Activated T-cell treated with anti-CD3 and anti-CD28 coated beads for 48 hours (primary cell): ENCODE measurements at regions not wholly inside any gene's neighbourhood (a gene's known extent, or its start where the extent isn't known, plus 50 kb on each side); places are given as distances from the start of the nearest gene placed in this dataset.

ENCODE experiments used
- DNase-seq: peaks from one replicate; pipeline ENCODE4 v3.0.0-alpha.2; 2020; ENCODE audit warnings: low read depth

DNA sequence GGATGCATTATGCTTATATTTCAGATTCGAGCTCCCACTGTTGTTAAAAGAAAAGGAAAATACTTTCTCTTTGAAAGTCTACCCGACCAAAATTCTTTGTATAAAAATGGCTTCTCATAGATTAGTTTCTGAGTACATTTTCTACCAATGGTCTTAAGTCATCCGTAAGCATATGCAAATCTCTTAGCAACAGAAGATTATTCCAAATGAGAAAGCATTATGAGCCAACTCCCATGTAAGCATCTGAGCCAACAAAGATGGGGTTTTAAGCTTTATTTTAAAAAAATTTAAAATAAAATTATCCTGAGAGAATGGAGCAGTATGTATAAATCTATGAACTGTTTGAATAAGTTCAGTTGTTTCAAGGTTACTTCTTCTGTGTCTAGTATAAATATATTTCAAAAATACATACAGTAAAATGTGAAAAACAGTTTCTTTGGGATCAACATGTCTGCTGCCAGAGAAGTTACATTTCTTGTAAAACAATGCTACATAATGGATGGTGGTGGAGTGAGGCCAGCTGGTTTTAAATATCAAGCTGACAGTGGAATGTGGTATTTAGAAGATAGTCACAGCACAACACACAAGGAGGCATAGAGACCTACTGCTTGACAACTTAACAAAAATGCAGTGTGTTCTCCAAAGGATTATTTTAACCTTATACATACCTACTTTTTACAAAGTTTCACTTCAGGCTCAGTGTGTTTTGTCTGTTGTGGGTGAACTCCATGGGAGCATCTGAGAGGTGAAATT is 199.5 kb upstream of the DIPK2B start:
- DNase-seq: no peak

DNA sequence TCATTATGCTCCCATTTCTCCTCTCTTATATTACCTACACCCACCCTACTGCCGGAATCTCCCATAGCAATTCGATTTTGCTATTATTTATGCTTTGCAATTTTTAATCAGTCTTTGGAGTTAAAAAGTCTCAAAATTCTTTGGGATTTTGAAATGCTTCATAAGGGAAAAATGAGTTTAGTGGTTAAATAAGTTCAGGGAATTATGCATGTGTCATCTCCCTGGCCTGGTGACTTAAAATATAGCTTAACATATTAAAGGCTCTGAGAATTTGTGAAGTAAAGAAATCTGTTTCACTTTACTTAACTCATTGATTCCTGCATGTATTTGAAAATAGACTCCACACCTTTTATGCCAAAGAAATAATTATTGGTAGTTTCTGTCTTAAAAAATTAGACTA is 185.1 kb upstream of the DIPK2B start:
- DNase-seq: no peak

DNA sequence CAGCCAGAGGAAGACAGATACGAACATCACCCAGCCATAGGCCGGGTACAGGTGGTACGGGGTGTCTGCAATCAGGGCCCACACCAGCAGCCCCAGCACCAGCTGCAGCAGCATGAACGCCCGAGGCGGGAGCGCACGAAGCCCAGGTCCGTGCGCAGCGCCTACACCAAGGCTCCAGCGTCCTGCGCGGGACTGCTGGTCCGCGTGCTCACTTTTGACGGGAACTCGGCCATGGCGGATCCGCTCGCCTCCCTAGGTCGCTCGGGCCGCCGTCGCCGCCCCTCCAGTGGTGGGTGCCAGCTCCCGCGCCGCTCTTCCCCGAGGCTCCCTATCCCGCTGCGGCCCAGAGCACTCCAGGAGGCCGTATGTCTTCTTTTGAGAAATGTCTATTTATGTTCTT is 181.2 kb upstream of the DIPK2B start:
- no peak for DNase-seq

DNA sequence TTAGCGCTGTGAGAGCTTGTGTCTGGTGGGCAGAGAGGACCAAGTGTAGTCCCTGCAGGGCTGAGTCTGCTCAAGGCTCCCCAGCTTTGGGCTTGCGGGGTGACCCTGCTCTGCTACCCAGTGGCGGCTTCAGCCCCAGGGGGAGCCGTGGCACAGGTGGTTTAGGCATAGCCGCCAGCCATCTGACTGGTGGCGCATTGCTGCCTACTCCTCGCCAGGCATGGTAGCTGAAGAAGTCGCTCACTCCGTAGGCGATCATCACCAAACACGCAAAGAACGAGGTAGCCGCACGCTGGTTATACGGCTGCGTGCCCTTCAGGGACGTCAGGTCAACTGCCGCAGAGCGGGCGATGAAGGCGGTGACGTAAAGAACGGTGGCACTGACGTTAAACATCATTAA is 180.7 kb upstream of the DIPK2B start:
- no peak for DNase-seq

DNA sequence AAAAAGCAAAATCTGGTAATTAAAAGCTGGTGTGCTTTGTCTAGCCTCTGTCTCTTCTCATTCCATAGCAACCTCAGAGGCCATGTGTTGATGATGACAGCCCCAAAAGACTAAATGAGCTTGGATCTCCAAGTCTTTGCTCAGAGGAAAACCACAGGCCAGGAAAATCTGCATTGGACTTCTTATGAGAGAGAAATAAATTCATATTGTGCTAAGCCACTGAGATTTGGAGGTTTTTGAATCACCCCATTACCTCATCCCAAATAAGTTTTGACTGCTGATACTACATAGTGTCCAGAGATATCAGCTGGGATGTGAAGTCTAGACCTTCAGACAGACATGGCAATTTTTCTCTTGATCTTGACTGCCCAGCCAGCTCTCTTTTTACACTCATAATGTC is 178.6 kb upstream of the DIPK2B start:
- DNase-seq: no peak

DNA sequence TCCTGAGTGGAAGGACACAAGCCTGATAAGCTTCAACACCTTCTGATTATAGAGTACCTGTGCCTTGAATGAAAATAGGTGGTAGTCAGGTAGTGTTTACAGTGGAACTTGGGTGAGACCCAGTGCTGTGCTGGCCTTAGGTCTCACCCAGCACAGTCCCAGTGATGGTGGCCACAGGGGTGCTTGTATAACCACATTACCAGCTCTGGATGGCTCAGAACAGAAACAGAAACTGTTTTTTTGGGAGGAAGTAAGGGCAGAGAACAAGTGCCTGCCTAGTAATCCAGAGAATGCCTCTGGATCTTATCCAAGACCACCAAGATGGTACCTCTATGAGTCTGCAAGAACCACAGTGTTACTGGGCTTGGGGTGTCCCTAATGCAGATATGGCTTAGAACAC is 171.5 kb upstream of the DIPK2B start:
- no peak for DNase-seq

DNA sequence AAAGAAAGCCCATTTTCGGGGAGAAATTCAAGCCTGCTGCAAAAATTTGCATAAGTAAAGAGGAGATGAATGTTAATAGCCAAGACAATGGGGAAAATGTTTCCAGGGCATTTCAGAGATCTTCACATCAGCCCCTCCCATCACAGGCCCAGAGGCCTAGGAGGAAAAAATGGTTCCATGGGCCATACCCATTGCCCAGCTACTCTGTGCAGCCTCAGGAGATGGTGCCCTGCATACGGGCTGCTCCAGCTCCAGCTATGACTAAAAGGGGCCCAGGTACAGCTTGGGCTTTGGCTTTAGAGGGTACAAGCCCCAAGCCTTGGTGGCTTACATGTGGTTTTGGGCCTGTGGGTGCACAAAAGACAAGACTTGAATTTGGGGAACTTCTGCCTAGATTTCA is 168.0 kb upstream of the DIPK2B start:
- no peak for DNase-seq

DNA sequence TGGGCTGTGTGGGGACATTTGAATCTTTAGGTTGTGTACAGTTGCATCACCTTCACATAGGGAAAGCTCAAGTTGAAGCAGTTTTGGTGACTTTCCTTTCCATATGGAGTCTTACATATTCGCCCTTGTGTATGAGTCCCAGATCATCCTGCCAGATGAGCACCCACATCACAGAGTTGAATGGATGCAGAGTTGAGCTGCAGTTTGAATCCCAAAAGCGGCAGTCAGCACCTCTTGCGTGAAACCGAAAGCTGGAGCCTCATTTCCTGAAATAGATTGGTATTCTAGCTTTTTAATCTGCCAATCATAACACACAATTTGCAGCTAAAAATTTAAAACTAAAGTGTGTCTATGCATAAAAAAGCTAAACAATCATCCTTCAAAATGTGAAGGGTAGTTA is 162.9 kb upstream of the DIPK2B start:
- DNase-seq: no peak

DNA sequence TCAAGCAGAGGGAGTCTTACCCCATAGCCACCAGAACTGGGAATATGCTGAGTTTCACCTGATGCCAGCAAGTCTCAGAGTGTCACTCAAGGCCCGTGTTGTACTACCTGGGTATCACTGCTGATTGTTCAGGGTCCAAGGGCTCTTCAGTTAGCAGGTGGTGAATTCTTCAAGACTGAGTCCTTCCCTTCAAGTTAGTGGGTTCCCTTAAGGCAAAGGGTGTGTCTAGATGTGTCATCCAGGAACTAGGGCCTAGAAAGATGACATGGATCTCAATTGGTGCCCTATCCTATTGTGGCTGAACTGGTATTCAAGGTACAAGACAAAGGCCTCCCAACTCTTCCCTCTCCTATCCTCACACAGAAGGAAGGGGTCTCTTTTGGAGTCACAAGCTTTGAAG is 159.9 kb upstream of the DIPK2B start:
- DNase-seq: no peak

DNA sequence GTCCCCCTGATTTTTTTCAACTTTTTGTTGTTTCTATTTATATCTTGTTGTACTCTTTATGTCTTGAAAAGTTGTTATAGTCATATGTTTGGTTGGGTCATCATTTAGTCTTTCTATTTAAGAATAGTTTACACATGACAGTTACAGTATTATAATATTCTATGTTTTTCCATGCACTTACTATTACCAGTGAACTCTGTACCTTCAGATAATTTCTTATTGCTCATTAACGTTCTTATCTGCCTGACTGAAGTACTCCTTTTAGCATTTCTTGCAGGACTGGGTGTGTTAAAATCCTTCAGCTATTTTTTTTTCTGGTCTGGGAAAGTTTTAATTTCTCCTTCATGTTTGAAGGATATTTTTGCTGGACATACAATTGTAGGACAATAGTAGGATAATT is 157.7 kb upstream of the DIPK2B start:
- DNase-seq: no peak

DNA sequence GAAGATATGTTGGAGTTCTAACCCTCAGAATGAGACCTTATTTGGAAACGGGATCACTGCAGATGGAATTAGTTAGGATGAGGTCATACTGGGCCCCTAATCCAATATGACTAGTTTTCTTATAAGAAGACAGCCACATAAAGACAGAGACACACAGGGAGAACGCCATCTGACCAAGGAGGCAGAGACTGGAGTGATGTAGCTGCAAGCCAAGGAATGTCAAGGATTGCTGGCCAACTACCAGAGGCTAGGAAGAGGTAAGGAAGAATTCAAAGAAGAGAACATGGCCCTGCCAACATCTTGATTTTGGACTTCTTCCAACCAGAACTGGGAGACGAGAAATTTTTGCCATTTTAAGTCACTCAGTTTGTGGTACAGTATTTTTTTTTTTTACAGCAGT is 152.8 kb upstream of the DIPK2B start:
- DNase-seq: no peak

DNA sequence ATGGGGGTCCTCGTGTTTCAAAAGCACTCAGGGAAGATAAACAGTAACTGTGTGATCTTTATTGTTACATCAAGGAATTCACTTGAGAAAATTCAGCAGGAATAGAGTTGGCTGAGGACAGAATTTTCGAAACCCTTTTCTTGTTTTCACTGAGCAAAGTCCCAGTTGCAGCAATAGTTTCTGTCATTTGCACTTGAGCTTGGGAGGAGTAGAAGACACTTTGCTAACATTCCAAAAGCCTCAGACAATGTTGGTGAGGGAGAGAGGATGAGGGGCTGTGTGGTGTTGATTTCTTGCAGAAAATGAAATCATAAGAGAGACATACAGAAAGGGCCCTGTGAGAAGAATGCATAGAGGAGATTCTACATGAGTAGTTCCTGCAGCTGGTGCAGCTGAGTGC is 151.9 kb upstream of the DIPK2B start:
- DNase-seq: no peak

DNA sequence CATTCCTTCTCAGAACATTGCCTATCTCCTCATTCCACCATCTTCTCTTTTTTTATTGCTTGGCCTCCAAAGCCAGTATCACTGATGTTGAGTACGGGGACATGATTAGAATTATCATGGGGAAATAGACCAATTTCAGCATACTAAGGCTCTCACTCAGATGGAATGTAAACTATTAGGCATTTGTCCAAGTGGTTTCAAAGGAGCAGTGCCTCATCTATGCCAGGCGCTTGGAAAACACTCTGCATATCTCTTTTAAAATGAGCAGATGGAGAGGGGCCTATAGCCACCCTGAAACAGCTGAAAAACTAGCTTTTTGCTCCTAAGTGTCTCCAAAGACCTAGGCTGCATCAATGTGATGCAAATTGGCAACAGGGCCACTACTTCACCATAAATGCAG is 150.8 kb upstream of the DIPK2B start:
- DNase-seq: no peak

DNA sequence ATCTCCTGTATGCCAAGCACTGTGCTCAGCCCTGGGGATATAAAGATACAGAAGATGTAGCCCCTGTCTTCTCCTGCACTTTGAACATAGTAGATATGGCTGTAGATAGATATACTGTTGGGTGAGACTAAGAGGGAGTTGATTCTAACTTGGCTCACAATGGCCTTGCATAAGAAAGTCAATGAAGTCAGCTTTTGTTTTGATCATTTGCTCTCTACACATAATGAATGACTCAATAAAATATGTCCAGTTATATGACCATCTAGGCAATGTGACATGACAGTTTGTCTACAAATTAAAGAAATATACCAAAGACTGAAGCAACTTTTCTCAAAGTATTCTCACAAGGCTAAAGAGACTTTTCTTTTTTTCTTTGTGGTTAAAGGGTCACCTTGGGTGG is 147.6 kb upstream of the DIPK2B start:
- DNase-seq: no peak

DNA sequence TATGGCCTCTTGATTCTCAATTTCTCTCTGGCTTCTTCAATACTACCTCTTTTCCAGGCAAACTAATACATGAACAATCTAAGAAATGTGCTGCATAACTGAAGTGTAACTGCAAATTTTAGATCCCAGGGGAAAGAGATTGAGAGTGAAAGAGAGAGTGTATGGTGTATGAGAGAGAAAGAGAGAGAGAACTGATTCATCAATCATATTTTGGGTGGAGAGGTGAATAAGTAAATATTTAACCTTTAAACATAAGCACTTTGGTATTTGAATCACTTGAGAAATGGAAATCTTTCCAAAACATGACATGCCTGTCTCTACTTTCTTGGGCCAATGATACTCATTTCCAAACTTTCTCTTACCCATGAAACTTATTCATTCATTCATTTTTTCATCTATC is 147.2 kb upstream of the DIPK2B start:
- no peak for DNase-seq

DNA sequence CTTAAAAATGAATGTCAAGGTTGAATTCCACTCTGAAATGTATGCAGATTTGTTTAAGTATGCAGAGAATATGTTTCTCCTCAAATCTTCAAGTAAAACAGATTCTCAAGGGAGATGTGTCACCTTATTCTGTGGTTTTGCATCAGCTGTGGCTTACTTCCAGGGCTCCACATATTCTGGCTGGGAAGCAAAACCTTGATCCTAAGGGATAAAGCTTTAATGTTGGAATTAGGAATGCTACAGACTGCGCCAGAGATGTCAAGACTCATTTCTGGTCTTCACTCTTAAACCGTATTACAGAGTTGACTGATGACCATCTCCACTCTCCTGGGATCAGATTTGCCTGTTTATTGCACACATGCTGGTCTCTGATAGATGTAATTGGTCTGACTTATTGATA is 143.9 kb upstream of the DIPK2B start:
- no peak for DNase-seq

DNA sequence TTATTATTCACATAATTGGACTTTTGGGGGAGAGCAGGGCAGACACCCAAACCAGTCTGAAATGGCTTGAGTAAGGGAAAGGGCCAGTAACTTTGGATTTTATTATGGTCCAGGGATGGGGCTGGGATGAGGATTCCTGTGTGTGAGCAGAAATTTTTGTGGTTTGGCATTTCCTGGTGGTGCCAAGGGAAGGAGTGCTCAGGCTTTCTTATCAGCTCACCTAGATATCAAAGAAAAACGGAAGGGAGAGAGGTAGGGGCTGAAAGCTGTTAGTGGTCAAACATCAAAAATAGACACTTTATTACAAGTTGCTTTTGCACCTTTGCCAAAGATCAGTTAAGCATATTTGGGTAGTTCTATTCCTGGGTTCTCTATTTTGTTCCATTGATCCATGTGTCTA is 128.5 kb upstream of the DIPK2B start:
- DNase-seq: no peak

DNA sequence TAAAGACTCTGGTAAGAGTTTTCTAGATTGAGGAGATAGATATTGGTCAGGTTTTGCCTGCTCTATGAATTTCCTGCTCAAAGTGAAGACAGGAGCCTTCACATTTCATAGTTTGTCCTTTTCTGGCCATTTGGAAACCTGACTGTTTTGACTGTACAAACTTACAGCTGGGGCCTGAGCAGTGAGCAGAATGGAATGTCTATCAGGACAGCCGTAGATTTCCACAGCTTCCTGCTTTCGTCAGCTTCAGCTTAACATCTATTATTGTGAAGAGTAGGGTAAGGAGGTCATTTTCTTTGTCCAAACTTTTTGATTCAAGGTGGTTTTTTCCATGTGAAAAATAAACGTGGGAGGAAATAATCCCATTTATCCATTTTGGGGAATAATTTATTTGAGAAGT is 124.3 kb upstream of the DIPK2B start:
- no peak for DNase-seq

DNA sequence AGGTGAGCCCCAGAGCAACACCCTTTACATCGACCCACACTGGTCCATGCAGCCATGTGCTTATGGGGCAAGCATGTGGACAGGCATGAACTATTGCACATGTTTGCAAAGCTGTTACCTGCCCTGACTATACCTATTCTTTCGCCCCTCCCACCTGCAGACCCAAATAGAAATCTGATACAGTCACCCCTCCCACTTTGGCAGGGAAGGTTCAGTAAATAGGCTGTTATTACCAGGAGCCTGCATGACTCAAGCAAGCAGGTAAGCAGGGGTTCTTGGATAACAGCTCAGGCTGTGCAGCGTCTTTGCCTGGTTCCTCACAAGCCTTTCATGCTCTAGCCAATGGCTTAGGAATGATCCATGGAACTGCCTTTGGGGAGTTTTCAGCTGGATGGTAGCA is 122.7 kb upstream of the DIPK2B start:
- no peak for DNase-seq

DNA sequence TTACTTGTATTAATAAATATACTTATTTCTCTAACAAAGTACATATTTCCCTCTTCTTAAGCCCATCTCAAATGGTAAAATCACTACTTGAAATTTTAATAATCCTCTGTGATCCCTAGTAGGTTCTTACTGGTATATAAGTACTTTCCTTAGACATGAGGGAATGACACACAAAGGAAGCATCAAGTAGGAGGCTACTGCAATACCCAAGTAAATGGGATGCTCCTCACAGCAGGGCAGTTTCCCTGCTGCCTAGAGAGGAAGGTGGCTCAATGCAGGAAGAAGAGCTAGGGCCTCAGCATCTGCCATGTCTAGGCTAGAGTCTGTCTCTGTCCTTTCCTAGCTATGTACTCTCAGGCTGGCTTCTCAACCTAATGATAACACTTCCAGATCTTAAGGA is 122.1 kb upstream of the DIPK2B start:
- DNase-seq: no peak

DNA sequence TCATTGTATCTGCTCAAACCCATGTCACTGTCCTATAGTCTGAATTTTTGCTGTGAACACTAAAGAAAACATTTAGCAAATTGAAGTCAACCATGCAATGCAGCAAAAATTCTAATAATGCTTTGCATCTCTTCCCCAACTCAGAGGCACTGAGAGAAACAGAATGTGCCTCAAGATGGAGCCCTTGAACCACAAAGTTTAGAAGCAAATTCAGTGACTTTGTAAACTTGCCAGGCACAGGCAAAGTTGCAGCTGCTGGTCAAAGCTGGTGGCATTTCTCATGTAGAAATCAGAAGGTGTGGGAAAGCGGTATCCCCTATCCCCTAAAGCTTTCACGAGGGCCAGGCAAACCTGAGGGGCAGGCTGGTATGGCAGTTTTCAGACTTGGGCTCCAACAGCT is 121.7 kb upstream of the DIPK2B start:
- DNase-seq: no peak

DNA sequence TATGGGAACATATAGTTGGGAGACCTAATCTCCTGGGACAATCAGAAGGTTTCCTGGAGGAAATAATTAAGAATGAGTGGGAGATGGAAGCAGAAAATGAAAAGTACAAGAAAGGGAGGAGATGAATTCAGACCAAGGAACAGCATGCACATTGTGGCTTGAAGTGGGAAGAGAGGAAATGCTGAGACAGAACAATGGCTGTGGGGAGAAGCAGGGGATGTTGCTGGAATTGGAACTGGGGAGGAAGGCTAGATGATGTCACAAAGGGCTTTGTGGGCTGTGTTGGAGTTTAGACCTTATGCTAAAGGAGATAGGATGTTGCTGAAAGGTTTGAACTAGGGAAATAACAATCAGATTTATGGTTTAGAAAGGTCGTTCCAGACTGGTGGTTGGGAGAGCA is 119.5 kb upstream of the DIPK2B start:
- no peak for DNase-seq

DNA sequence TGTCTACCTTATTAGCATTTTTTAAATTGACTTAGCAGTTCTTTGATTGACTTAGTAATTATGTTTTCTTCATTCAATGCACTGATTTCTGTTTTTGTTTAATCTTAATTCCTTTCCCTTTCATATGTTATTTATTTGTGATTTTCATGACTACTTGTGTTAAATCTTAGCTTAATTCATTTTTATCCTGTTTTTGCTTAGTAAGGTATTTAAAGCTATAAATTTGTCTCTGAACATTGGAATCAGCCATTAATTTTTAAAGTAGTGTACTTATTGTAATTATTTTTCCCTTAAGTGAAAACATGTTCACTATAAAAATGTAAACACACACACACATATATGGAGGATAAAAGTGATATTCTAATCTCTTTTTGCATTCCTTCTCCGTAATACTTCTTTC is 109.1 kb upstream of the DIPK2B start:
- DNase-seq: no peak

DNA sequence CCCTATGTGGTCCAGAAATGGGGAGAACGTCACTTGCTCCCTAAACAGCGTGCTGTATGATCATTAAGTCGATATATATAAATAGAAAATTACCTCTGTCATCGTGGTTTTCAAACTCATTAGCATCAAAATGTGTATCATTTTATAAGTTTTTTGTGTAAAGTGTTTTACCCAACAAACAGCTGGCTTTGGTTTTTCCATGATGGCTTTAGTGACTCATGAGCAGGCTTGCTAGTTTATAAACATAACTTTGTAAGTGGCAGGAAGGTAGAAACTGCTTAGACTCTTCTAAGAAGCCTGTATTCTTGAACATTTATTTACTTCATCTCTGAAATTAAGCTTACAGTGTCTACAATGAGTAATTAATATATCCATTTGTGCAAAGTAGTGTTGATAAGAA is 108.4 kb upstream of the DIPK2B start:
- no peak for DNase-seq

DNA sequence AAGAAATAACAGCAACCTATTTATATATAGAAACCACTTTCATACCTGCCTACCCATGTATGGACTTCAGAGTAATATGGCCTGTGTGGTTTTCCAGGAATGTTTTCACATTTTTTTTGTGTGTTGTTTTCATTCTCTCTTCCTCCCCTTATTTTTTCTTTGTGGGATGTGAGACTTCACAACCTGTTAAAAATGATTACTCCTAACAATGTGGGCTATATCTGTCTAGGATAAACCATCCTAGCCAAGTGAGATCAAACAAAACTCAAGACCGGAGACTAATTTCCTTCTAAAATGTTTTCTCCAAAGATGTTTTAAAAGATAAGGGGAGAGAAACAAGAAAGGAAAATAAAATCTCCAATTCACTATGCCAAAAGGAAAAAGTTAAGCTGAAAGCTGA is 106.1 kb upstream of the DIPK2B start:
- DNase-seq: no peak
